DMS53 (cell line): ENCODE measurements at regions not wholly inside any gene's neighbourhood (a gene's known extent, or its start where the extent isn't known, plus 50 kb on each side); places are given as distances from the start of the nearest gene placed in this dataset.
A peak's percentile ranks its signal among the peaks of the same experiment; 100 is the strongest.
"Not testable (repeated sequence)": the region's sequence is repeated elsewhere in the genome, so short reads cannot be mapped to it uniquely, and the experiment has no call there.

ENCODE experiments used
- DNase-seq: peaks from one replicate; lab custom pipeline; 2025; lab: John Stamatoyannopoulos, UW

DNA sequence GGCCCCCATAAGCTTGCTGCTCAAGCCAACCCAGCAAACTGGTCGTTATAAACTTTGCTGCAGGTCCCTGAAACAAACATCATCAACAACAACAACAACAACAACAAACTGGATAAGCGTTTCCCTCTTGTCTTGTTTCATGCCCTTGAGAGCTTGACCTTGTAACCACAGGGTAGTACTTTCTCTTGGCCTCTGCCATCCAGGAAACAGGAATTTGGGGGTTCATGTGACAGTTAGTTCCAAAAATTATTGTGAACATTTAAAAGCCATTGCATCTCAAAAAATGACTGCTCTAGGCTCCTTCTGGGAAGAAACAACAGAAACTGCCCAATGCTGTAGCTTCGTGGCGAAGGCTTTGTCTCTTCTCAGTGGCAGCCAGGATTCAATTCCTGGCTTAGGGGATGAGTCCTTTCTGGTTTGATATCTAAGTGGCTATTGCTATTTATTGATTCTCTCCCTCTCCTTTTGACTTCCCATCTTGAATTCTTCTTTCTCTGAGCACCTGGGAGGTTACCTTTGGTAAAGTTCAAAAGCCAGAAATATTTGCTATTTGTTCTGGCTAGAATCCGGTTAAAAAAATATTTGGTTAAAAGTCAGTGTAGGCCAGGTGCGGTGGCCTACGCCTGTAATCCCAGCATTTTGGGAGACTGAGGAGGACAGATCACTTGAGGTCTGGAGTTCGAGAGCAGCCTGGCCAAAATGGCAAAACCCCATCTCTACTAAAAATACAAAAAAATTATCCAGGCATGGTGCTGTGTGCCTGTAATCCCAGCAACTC is 52.0 kb upstream of the CPM start:
- DNase-seq: no peak

DNA sequence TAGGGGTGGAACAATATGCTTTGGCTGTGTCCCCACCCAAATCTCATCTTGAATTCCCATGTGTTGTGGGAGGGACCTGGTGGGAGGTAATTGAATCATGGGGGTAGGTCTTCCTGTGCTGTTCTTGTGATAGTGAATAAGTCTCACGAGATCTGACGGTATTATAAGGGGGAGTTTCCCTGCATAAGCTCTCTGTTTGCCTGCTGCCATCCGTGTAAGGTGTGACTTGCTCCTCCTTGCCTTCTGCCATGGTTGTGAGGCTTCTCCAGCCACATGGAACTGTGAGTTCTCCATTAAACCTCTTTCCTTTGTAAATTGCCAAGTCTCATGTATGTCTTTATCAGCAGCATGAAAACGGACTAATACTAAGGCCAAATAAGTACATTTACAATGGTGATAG is 64.6 kb upstream of the CPM start:
- not testable (repeated sequence) for DNase-seq

DNA sequence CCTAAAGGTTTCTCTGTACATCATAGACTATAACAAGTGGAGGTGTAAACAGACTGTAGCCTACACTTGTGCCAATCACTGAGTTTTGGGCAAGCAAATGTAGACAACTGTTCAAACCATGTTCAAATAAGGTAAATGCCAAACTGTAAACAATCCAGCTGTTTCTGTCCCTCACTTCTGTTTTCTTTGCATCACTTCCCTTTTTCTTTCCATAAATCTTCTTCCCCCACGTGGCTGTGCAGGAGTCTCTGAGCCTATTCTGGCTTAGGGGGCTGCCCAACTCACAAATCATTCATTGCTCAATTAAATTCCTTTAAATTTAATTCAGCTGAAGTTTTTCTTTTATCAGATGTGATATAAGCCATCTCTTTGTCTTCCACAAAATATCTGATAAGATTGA is 65.1 kb upstream of the CPM start:
- DNase-seq: no peak

DNA sequence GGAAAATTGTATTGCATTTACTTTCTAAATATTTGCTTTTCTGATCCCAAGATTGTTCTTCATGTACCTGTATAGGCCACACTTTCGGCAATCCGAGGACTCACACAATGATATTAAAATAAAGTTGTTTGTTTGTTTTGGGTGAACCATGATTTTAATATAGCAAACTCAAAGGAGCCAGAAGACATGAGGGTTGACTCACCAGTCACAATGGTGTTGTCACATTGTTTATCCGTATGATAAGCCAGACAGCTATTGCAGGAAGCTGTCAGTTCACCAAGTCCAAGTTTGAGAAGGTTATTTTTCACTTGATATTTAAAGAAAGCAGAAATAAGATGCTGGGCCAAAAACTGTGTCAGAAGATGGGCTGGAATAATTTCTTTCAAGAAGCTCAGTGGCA is 67.1 kb upstream of the CPM start:
- DNase-seq: peak; percentile 7

DNA sequence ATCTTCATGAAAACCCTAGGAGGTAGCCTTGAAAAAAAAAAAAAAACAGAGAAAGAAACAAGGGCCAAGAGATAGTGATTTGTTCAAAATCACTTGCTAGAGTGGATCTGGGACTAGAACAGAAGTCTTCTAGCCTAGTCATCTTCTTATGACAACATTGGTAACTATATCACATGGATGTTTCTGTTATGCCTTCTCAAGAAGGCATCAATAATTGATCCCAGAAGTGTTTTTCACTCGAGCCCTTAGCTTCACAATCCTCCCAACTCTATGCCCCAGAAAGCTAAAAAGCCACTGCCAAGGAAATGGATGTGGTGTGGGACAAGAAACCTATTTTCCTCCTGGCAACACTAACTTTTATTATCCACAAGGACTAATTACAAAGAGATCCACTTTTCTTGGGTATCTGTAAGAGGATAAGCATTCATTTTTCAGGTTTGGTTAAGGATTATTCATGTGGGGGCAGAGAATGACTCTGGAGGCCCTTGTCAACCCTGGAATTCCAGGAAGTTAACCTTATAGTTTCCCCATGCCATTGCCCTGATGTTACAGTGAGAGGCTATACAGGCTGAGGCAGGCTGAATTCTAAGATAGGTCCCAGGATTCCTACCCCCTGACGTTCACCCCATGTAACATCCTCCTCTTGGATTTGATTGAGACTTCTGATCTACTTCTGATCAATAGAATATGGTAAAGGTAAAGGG is 67.7 kb upstream of the CPM start:
- no peak for DNase-seq

DNA sequence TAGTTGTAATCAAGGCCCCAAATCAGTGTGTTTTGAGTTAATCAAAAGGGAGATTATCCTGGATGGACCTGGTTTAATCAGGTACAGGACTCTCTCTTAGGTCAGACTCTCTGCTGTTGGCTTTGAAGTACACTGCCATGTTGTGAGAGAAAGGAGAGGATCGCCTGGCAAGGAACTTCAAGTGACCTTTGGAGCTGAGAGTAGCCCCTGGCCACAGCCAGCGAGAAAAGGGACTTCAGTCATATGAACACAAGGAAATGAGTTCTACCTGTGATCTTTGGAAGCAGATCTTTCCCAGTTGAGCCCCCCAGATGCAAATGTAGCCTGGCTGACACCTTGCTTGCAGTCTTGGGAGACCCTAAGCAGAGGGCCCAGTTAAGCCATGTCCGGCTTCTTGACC is 68.3 kb upstream of the CPM start:
- DNase-seq: no peak

DNA sequence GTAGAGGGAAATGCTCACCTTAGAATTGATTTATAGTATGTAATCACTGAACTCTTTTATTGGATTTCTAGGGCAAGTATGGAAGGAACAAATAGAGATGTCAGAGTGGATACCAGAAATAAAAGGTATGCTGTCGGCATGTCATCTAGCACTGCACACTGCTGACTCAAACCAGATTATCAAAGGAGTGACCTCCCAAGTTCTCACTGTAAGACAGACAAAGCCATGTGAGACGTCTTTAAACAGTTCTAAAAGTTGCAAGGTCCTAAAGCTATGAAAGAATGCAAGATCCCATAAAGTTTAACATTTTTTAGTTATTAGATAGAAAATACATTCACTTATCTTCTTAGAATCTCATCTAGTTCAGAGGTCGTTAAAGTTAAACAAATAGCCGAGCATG is 70.0 kb upstream of the CPM start:
- no peak for DNase-seq

DNA sequence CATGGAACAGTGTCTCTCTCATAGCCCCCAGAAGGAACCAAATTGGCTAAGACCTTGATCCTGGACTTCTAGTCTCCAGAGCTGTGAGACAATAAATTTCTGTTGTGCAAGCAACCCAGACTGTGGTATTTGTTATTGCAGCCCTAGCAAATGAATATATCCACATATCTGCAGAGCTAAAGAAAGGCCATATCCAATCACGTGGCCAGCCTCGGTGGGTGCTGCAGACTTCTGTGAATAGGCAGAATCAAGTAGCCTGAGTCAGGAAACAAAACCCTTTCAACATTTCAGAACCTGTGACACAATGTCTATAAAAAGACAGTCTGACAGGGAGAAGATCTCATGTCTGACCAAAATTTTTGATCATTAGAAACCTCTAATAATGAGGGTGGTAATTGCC is 71.0 kb upstream of the CPM start:
- no peak for DNase-seq

DNA sequence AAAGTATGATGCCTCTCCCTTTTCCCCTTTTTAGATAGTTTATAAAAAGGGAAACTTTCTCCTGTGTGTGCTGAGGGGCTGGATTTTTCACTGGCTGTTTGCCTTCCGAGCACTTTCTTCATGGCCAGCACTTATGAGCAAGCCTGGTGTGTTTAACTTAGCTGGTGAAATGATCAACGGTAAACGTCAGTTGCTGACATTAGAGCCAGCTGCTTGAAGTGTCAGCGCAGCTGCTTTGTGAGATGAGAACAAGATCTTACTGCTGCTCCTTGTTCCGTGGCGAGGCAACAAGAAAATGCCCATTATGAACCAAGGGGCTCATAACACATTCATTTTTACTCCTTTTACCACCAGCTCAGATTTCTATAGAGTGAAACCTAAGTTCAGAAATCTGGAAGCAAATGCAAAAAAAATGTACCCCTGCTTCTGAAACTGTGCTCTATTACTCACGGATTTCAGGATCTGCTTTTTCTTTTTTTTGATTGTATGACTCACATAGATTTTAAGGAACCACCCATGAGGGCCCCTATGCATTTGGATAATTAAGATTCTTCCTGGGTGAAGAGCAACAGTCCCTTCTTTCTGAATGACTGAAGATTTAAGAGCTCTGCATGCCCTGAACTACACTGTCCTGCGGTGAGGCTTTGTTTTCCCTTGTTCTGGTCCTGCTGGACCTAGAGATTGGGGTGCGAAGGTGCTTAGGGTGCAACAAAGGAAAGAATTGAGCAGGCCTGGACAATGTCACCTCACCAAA is 74.3 kb upstream of the CPM start:
- peak; percentile 89 for DNase-seq

DNA sequence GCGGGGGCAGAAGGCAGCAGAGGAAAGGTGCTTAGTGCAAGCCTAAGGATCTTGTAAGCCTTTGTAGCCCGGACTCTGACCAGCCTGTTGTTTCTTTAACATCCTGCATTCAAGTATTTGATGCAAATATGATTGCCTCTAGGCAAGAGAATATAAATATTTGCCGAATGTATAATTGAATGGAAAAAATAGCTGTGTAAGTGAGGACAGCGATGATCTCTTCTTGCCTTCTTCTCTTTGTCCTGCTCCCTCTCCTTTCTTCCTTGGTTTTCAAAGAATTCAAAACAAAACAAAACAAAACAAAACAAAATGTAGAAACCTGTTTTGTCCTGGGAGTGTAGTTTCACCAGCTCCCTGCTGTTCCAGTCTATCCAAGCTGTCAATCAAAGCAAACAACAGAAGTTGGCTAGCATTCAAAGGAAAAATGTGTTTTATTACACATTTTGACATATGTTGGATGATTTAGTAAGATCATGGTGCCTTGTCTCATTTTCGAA is 74.9 kb upstream of the CPM start:
- DNase-seq: peak; percentile 87

DNA sequence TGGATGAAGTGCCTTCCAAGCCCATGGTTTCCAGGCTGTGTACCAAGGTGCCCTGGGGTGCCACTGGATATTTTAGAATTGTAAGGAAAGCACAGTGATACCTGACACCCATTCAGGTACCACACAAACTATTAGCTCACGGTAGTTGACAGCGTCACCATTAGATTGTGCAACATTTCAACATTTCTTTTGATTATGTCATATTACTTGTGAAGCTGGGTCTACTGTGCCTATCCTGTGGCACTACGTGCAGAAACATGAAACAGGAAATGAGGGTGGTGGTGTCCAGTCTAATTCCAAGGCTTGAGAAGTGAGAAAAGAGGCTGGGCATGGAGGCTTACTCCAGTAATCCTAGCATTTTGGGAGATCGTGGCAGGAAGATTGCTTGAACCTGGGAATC is 75.5 kb upstream of the CPM start:
- DNase-seq: peak; percentile 84

DNA sequence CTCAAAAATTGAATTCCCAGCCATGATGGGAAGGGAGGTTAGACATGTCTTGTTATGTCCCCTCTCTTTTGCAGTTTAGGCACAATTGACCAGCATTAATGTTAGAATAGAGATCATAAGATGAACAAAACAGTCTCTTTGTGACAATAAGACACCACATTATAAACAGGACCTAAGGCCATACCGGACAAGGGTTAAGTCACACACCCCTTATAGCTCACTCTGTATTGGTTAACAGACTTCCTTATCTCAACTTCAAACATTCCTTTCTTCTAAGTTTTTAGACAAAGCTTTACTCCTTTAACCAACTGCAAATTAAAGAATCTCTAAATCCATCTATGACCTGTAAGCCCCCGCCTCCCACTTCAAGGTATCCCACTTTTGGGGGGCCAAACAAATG is 81.1 kb upstream of the CPM start:
- no peak for DNase-seq

DNA sequence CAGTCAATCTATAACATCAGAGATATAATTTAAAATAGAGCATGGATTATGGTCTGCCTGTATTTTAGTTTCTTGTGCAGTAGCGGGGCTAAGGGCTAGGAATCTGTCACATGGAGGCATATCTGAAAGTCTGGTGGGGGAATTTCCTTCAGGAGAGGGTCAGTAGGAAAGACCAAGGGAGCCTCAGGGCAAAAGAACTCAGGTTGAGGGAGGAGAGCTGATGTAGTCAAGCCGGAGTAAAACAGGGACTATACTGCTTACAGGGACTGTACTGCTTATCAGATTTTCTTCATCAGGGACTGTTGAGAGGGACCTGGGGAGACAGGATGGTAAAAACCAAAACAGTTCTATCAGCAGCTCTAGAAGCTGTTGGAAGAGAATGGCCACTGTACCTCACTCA is 82.0 kb upstream of the CPM start:
- DNase-seq: no peak

DNA sequence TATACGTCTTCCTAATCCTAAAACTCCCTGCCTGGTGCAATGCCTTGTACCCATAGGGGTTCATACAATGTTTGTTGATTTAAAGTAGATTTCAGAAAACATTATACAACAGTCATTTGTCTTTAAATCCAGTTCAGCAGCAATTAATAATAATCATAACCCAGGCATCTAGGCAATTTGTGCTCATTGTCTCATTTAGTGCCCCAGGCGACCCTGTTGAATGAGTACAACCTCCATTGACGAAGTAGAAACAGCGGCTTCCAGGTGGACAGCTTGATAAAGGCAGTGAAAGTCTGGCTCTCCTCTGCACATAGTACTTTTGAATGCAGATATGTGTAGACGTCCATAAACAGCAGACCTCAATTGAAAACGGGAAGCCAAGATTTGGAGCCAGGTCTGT is 82.9 kb upstream of the CPM start:
- DNase-seq: no peak

DNA sequence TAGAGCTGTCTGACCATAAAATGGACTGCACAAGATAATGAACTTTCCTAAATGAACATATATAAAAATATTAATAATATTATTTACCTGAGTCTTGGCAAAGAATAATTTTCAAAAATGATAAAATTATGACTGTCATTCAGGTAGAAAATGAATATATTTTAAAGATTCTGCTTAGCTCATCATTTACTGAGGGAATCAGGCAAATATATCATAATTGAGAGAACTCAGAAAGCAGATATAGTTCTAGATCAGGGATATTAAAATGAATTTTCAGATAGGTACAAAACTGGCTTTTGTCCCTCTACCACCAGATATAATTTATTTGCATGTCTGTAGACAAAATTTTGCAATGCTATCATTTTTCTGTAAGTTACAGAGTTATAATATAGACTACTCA is 86.1 kb upstream of the CPM start:
- no peak for DNase-seq

DNA sequence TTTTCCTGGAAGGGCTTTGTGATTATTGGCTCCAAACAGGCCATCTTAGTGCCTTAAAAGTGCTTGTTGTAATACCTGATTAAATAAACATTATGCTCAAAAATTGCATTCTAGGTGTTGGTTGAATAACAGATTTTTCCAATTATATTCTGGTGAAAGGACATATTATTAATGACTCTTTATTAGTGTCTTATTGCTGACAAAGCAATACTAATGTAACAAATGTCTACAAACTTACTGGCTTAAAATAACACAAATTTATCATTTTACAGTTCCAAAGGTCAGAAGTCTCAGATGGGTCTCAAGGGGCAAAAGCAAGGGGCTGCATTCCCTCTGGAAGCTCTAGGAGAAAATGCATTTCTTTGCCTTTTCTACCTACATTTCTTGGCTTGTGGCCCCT is 86.9 kb upstream of the CPM start:
- DNase-seq: no peak

DNA sequence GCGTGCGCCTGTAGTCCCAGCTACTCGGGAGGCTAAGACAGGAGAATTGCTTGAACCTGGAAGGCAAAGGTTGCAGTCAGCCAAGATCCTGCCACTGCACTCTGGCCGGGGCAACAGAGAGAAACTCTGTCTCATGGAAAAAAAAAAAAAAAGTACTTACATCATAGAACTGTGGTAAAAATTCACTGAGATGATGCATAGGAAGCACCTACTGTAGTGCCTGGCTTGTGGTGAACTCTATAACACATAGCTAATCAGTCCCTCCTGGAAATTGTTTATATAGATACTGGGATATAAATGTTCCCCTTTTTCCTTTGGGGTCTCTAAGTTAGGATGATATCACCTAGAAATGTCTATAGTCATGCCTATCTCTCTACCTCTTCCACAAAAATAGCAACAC is 89.7 kb upstream of the CPM start:
- DNase-seq: no peak

DNA sequence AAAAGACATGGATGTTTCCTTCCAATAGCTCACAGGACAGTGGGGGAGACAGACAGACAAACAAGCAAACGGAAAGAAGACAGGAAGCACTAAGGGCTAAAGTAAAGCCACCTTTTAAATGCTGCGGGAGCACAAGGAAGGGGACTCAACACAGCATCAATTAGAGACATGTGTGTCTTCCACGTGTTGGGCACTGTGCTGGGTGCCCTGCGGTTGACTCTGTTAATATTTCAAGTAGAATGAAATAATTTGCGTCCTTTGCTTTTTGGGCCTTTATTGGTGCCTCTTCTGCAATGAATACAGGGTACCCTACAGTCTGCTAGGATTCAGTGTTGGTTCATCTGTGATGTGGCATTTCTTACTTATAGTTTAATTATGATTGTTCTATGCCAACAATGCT is 90.9 kb upstream of the CPM start:
- no peak for DNase-seq

DNA sequence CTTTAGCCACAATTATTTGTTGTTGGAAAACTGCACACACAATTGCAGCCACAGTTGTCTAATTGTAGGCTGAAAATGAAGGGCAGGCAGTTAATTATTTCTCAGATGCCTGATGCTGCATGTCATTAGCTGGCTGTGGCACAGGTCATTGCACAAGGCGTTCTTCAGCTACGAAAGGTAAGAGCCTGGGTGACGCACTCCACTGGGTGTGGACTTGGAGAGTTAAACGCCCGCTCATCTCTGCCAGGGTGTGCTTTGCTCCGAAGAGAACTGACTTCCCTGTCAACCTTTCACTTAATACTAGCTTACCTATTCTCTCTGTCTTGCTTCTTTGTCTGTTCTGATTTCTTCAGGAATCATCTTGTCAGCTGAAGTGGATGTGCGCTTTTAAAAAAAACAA is 91.4 kb upstream of the CPM start:
- peak; percentile 46 for DNase-seq

DNA sequence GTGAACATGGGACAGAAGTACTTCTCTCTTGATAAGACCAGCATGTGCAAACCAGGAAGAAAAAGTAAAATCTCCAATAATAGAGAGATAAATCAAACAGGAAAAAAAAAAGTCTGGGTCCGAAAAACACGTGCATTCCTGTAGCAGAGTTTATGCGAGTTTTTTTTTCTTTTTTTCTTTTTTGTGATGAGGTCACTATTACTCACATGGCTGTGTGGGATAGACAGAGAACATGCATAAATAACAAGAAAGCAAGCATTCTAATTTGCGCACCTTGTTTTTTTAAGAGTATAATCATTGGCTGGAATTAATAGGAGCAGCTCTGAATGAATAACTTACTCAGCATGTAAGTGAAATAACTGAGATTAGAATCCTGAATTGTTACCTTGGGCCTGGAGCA is 91.9 kb upstream of the CPM start:
- no peak for DNase-seq

DNA sequence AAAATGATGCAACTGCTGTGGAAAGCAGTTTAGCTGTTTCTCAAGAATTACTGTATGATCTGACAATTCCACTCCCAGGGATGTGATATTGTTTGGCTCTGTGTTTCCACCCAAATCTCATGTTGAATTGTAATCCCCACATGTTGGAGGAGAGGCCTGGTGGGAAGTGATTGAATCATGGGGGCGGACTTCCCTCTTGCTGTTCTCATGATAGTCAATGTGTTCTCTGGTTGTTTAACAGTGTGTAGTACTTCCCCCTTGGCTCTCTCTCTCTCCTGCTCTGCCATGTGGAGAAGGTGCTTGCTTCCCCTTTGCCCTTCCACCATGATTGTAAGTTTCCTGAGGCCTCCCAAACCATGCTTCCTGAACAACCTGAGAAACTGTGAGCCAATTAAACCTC is 93.4 kb upstream of the CPM start:
- DNase-seq: no peak

DNA sequence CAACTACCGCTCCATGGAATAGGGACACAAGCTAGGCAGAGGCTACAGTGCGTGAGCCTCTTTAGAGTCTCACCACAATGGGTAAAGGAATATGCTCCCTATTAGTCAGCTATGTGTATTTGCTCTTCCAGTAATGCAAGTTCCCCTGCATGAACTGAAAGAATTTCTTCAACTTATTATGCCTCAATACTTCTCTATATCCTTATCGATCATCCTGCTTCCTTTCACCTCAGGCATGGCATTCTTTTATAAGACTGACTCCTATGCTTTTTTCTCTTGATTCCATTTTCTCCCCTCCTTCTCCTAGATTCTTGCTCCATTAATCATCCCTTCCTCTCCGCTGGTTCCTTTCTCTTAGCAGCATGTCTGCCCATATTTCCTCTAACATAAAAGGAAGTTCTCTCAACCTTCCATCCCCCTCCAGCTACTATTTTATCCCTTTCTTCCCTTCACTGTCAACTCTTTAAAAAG is 94.5 kb upstream of the CPM start:
- DNase-seq: no peak
